ENCODE measurements at regions not wholly inside any gene's neighbourhood (a gene's known extent, or its start where the extent isn't known, plus 50 kb on each side); places are given as distances from the start of the nearest gene placed in this dataset.

- TF ChIP-seq CTCF (IDR thresholded peaks at IDR 0.05) (no peak), POLR2A (IDR thresholded peaks at IDR 0.05) (no peak)
Measured at GRCh38 chr4:159543831-159544230, 441.0 kb downstream of the RAPGEF2 start.

Measured in ovary (tissue), 3 donors.